ENCODE measurements at regions not wholly inside any gene's neighbourhood (a gene's known extent, or its start where the extent isn't known, plus 50 kb on each side); places are given as distances from the start of the nearest gene placed in this dataset.
A peak's percentile ranks its signal among the peaks of the same experiment; 100 is the strongest.
"Not testable (repeated sequence)": the region's sequence is repeated elsewhere in the genome, so short reads cannot be mapped to it uniquely, and the experiment has no call there.

DNA sequence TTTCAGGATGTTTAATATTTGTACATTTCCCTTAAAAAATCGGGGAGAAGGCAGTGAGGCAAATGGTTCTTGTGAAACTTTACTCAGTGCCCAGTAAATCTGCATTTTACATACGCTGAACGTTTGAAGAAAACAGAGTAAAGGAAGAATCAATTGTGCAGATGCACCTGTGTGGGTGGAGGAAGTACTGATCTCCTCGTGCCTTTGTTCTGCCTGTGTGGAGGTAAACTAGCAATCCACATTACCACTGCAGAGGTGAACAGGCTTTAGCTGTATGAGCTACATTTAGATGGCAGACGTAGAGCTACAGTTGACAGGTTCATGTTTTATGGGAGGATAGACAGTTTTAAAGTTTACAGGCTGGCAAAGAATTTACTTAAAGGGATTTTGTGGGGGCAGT, 62.7 kb upstream of the VIPR2 start:
- Mint-ChIP-seq H3K27me3 (ENCODE audit: unreplicated experiment) (no peaks in the 10 kb centered on the region), H3K4me3 (ENCODE audit: low read depth, unreplicated experiment) (no peak overlapping the region), H3K9me3 (ENCODE audit: low read depth, unreplicated experiment) (peaks cover 10% of the 10 kb centered on the region), H3K36me3 (ENCODE audit: insufficient read depth, unreplicated experiment) (no peaks in the 10 kb centered on the region), H3K27ac (ENCODE audit: unreplicated experiment) (no peak overlapping the region), H3K4me1 (ENCODE audit: low read depth, unreplicated experiment) (no peaks in the 10 kb centered on the region)
- TF ChIP-seq, protein P1, sequence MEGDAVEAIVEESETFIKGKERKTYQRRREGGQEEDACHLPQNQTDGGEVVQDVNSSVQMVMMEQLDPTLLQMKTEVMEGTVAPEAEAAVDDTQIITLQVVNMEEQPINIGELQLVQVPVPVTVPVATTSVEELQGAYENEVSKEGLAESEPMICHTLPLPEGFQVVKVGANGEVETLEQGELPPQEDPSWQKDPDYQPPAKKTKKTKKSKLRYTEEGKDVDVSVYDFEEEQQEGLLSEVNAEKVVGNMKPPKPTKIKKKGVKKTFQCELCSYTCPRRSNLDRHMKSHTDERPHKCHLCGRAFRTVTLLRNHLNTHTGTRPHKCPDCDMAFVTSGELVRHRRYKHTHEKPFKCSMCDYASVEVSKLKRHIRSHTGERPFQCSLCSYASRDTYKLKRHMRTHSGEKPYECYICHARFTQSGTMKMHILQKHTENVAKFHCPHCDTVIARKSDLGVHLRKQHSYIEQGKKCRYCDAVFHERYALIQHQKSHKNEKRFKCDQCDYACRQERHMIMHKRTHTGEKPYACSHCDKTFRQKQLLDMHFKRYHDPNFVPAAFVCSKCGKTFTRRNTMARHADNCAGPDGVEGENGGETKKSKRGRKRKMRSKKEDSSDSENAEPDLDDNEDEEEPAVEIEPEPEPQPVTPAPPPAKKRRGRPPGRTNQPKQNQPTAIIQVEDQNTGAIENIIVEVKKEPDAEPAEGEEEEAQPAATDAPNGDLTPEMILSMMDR (IDR thresholded peaks at IDR 0.05; ENCODE audit: unreplicated experiment): no peak
- no peak for DNase-seq
- CTCF ChIA-PET: no interaction called here
- no TSS peak for BruUV-seq (replicated peaks)
- intact Hi-C loops (cut with micrococcal nuclease; ENCODE audit: unreplicated experiment): no loop called here

DNA sequence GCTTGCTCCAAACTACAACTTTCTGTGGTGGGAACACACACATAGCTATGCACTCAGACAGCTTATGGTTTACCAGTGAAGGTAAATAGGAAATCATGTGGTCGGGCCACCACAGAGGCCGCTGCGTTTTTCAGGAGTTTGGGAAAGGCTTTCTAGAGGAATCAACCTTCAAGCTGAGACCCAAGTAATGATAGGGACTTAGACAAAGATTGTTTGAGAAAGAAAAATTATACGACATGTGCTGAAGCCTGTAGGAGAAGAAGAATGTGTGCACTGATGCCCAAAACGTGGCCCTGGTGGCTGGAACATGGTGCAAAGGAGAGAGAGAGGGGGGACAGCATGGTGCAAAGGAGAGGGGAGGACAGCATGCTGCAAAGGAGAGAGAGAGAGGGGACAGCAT, 61.2 kb upstream of the VIPR2 start:
- no peak overlapping the region for H3K4me3 Mint-ChIP-seq (ENCODE audit: low read depth, unreplicated experiment)
- H3K36me3 Mint-ChIP-seq (ENCODE audit: insufficient read depth, unreplicated experiment): no peaks in the 10 kb centered on the region
- H3K4me1 Mint-ChIP-seq (ENCODE audit: low read depth, unreplicated experiment): no peaks in the 10 kb centered on the region
- H3K27me3 Mint-ChIP-seq (ENCODE audit: unreplicated experiment): no peaks in the 10 kb centered on the region
- intact Hi-C loops (cut with micrococcal nuclease; ENCODE audit: unreplicated experiment): no loop called here
- peak overlapping the region; percentile 22 for H3K27ac Mint-ChIP-seq (ENCODE audit: unreplicated experiment)
- CTCF ChIA-PET: no interaction called here
- BruUV-seq (replicated peaks): no TSS peak
- TF ChIP-seq, protein P1 (IDR thresholded peaks at IDR 0.05; ENCODE audit: unreplicated experiment): no peak
- peaks cover 9% of the 10 kb centered on the region for H3K9me3 Mint-ChIP-seq (ENCODE audit: low read depth, unreplicated experiment)
- no peak for DNase-seq

DNA sequence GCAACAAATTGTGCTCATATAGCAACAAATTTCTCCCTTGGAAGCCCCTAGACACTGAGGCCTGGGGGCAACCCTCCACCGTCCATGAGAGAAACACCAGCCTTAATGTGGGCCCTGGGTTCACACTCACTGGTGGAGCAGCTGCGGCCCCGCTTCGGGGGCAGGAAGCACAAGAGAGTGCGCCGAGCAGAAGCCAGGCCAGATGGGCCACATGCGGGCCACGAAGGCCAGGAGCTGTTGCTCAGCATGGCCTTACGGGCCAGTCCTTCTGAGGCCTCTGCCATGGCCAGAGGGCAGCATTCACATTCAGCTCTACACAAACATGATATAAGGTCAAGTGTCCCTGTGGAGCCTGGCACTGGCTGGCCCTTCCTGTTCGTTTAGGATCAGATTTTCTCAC, 60.0 kb upstream of the VIPR2 start:
- intact Hi-C loops (cut with micrococcal nuclease; ENCODE audit: unreplicated experiment): no loop called here
- no peaks in the 10 kb centered on the region for H3K36me3 Mint-ChIP-seq (ENCODE audit: insufficient read depth, unreplicated experiment)
- no peaks in the 10 kb centered on the region for H3K27me3 Mint-ChIP-seq (ENCODE audit: unreplicated experiment)
- no TSS peak for BruUV-seq (replicated peaks)
- no peaks in the 10 kb centered on the region for H3K4me1 Mint-ChIP-seq (ENCODE audit: low read depth, unreplicated experiment)
- no peak for DNase-seq
- H3K27ac Mint-ChIP-seq (ENCODE audit: unreplicated experiment): no peak overlapping the region
- CTCF ChIA-PET: no interaction called here
- H3K4me3 Mint-ChIP-seq (ENCODE audit: low read depth, unreplicated experiment): no peak overlapping the region
- H3K9me3 Mint-ChIP-seq (ENCODE audit: low read depth, unreplicated experiment): peaks cover 6% of the 10 kb centered on the region
- TF ChIP-seq, protein P1 (IDR thresholded peaks at IDR 0.05; ENCODE audit: unreplicated experiment): no peak

DNA sequence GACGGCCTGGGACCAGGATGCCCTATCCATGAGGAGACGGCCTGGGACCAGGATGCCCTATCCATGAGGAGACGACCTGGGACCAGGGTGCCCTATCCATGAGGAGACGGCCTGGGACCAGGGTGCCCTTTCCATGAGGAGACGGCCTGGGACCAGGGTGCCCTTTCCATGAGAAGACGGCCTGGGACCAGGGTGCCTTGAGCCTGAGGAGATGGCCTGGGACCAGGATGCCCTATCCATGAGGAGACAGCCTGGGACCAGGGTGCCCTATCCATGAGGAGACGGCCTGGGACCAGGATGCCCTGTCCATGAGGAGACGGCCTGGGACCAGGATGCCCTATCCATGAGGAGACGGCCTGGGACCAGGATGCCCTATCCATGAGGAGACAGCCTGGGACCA, 58.6 kb upstream of the VIPR2 start:
- H3K27ac Mint-ChIP-seq (ENCODE audit: unreplicated experiment); BruUV-seq (replicated peaks); CTCF ChIA-PET; DNase-seq; intact Hi-C loops (cut with micrococcal nuclease; ENCODE audit: unreplicated experiment); H3K4me1 Mint-ChIP-seq (ENCODE audit: low read depth, unreplicated experiment); H3K9me3 Mint-ChIP-seq (ENCODE audit: low read depth, unreplicated experiment); H3K36me3 Mint-ChIP-seq (ENCODE audit: insufficient read depth, unreplicated experiment); H3K27me3 Mint-ChIP-seq (ENCODE audit: unreplicated experiment); H3K4me3 Mint-ChIP-seq (ENCODE audit: low read depth, unreplicated experiment): not testable (repeated sequence)

DNA sequence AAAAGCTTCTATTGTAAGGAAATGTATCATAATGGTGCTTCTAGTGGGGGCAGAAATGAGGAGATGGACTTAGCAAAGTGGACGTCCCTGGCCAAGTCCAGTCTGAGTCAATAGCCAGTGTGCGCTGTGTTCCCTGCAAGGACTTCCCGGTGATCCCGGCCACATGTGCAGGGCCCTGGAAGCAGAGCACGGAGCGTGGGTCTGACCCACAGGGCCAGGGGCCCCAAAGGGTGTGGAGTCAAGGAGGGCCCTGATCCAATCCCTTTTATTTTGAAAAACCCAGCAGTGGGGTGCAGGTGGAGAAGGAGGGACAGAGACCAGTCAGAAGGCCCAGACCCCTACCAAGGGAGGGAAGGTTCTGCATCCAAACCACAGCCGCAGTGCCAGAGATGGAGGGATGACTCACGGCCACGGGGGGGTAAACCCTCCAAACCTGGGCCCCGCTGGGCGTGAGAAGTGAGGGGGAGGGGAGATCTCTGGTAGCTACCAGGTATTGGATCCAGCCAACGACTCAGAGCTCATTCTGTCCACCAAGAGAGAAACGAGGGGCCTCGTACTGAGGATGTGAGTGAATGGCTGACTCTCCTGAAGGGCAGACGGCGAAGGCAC, 57.2 kb upstream of the VIPR2 start:
- TF ChIP-seq, protein P1 (IDR thresholded peaks at IDR 0.05; ENCODE audit: unreplicated experiment): no peak
- CTCF ChIA-PET: no interaction called here

More for the DNA sequence above, 57.2 kb upstream of the VIPR2 start:
- H3K27me3 Mint-ChIP-seq (ENCODE audit: unreplicated experiment): no peaks in the 10 kb centered on the region
- H3K36me3 Mint-ChIP-seq (ENCODE audit: insufficient read depth, unreplicated experiment): no peaks in the 10 kb centered on the region
- no peak overlapping the region for H3K4me3 Mint-ChIP-seq (ENCODE audit: low read depth, unreplicated experiment)
- H3K4me1 Mint-ChIP-seq (ENCODE audit: low read depth, unreplicated experiment): no peaks in the 10 kb centered on the region
- no peak for DNase-seq
- H3K27ac Mint-ChIP-seq (ENCODE audit: unreplicated experiment): no peak overlapping the region
- H3K9me3 Mint-ChIP-seq (ENCODE audit: low read depth, unreplicated experiment): peaks cover 8% of the 10 kb centered on the region
- no TSS peak for BruUV-seq (replicated peaks)
- intact Hi-C loops (cut with micrococcal nuclease; ENCODE audit: unreplicated experiment): no loop called here

All from Calu3 (cell line).